ENCODE measurements at regions not wholly inside any gene's neighbourhood (a gene's known extent, or its start where the extent isn't known, plus 50 kb on each side); places are given as distances from the start of the nearest gene placed in this dataset.

DNA sequence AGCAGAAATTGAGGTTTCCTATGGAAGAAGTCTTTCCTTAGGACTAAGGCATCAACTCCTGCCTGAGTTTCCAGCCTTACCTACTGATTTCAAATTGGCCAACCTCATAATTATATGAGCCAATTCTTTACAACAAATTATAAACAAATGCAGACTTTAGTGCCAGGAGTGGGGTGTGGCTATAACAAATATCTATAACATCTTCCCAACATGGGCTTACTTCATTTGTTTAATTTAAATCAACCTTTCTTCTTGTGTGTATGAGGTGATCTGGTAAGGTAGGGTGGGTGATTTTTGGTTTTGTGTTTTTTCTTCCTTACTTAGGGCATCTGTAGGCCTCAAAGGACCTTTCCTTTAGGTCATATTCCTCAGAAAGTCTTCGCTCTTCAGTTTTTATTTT, 354.9 kb downstream of the SHANK2 start:
- TF ChIP-seq, protein P1, sequence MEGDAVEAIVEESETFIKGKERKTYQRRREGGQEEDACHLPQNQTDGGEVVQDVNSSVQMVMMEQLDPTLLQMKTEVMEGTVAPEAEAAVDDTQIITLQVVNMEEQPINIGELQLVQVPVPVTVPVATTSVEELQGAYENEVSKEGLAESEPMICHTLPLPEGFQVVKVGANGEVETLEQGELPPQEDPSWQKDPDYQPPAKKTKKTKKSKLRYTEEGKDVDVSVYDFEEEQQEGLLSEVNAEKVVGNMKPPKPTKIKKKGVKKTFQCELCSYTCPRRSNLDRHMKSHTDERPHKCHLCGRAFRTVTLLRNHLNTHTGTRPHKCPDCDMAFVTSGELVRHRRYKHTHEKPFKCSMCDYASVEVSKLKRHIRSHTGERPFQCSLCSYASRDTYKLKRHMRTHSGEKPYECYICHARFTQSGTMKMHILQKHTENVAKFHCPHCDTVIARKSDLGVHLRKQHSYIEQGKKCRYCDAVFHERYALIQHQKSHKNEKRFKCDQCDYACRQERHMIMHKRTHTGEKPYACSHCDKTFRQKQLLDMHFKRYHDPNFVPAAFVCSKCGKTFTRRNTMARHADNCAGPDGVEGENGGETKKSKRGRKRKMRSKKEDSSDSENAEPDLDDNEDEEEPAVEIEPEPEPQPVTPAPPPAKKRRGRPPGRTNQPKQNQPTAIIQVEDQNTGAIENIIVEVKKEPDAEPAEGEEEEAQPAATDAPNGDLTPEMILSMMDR (IDR thresholded peaks at IDR 0.05), result no peak
- no peak for TF ChIP-seq EP300 (IDR thresholded peaks at IDR 0.05)

Data from ovary (tissue), 3 donors.